ENCODE measurements at regions not wholly inside any gene's neighbourhood (a gene's known extent, or its start where the extent isn't known, plus 50 kb on each side); places are given as distances from the start of the nearest gene placed in this dataset.

GRCh38 chr5:131068076-131068475, 97.0 kb downstream of the HINT1 start:
- no peak for TF ChIP-seq CTCF (IDR thresholded peaks at IDR 0.05)
- TF ChIP-seq POLR2A (IDR thresholded peaks at IDR 0.05) = no peak

All from uterus (tissue), 2 donors.